ENCODE measurements at regions not wholly inside any gene's neighbourhood (a gene's known extent, or its start where the extent isn't known, plus 50 kb on each side); places are given as distances from the start of the nearest gene placed in this dataset.
"Not testable (repeated sequence)": the region's sequence is repeated elsewhere in the genome, so short reads cannot be mapped to it uniquely, and the experiment has no call there.

GRCh38 chr1:95534985-95535384 is 301.0 kb downstream of the RWDD3 start:
- TF ChIP-seq POLR2A (IDR thresholded peaks at IDR 0.05) (no peak), EP300 (IDR thresholded peaks at IDR 0.05) (no peak), POLR2AphosphoS5 (IDR thresholded peaks at IDR 0.05) (no peak)
- TF ChIP-seq, protein P1, sequence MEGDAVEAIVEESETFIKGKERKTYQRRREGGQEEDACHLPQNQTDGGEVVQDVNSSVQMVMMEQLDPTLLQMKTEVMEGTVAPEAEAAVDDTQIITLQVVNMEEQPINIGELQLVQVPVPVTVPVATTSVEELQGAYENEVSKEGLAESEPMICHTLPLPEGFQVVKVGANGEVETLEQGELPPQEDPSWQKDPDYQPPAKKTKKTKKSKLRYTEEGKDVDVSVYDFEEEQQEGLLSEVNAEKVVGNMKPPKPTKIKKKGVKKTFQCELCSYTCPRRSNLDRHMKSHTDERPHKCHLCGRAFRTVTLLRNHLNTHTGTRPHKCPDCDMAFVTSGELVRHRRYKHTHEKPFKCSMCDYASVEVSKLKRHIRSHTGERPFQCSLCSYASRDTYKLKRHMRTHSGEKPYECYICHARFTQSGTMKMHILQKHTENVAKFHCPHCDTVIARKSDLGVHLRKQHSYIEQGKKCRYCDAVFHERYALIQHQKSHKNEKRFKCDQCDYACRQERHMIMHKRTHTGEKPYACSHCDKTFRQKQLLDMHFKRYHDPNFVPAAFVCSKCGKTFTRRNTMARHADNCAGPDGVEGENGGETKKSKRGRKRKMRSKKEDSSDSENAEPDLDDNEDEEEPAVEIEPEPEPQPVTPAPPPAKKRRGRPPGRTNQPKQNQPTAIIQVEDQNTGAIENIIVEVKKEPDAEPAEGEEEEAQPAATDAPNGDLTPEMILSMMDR (IDR thresholded peaks at IDR 0.05): no peak
- WGBS, 2 donors (ENCODE audit: low coverage in 1 of 2): 57 to 94% methylated on average over 4 of the region's 5 CpGs
- no peak overlapping the region for H3K4me3 ChIP-seq
- no peaks in the 10 kb centered on the region for H3K9me3 ChIP-seq
- peak; percentile 34 for ATAC-seq
- H3K27me3 ChIP-seq: no peaks in the 10 kb centered on the region
- H3K4me1 ChIP-seq: peaks cover 0 to 25% (median 0%) of the 10 kb centered on the region in 3 donors
- H3K36me3 ChIP-seq: no peaks in the 10 kb centered on the region
- no peak overlapping the region for H3K27ac ChIP-seq

DNA sequence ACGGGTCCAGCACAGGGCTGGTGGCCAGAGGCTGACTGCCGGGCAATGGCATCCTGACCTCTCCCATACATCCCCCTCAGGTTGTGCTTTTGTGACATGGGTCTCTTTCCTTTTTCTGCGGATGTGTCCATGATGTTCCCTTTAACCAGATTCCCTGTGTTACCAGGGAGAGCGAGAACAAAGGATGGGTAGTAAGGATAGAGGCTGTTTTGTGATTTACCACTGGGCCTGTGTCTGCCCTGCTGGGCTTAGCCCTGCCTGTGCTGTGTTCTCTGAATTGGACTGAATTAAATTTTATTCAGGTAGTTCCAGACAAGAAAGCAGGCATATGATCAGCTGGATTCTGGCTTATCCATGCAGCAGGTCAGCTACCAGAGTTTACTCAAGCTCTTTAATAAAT is 301.6 kb downstream of the RWDD3 start:
- 70 to 89% methylated on average over 2 of the region's 4 CpGs for WGBS, 2 donors (ENCODE audit: low coverage in 1 of 2)
- TF ChIP-seq, protein P1 (IDR thresholded peaks at IDR 0.05): no peak
- TF ChIP-seq EP300 (IDR thresholded peaks at IDR 0.05) (no peak), POLR2A (IDR thresholded peaks at IDR 0.05) (no peak), POLR2AphosphoS5 (IDR thresholded peaks at IDR 0.05) (no peak)

GRCh38 chr1:95536501-95536900 is 302.5 kb downstream of the RWDD3 start:
- Histone ChIP-seq H3K27me3 (no peaks in the 10 kb centered on the region), H3K9me3 (no peaks in the 10 kb centered on the region), H3K27ac (no peak overlapping the region), H3K36me3 (no peaks in the 10 kb centered on the region), H3K4me3 (no peak overlapping the region), H3K4me1 (peaks cover 0 to 25% (median 0%) of the 10 kb centered on the region in 3 donors)
- ATAC-seq: no peak
- TF ChIP-seq, protein P1 (IDR thresholded peaks at IDR 0.05): no peak
- TF ChIP-seq POLR2A (IDR thresholded peaks at IDR 0.05) (no peak), EP300 (IDR thresholded peaks at IDR 0.05) (no peak), POLR2AphosphoS5 (IDR thresholded peaks at IDR 0.05) (no peak)
- 77 to 78% methylated on average over 5 of the region's 5 CpGs for WGBS, 2 donors (ENCODE audit: low coverage in 1 of 2)

More for the DNA sequence above, 301.6 kb downstream of the RWDD3 start:
- Histone ChIP-seq H3K9me3 (no peaks in the 10 kb centered on the region), H3K36me3 (no peaks in the 10 kb centered on the region), H3K4me3 (no peak overlapping the region), H3K27ac (no peak overlapping the region), H3K27me3 (no peaks in the 10 kb centered on the region), H3K4me1 (peaks cover 0 to 25% (median 0%) of the 10 kb centered on the region in 3 donors)
- ATAC-seq: no peak

GRCh38 chr1:95537176-95537575 is 303.2 kb downstream of the RWDD3 start:
- no peak overlapping the region for H3K4me3 ChIP-seq
- no peaks in the 10 kb centered on the region for H3K27me3 ChIP-seq
- H3K9me3 ChIP-seq: no peaks in the 10 kb centered on the region
- TF ChIP-seq, protein P1 (IDR thresholded peaks at IDR 0.05): no peak
- TF ChIP-seq EP300 (IDR thresholded peaks at IDR 0.05) (no peak), POLR2A (IDR thresholded peaks at IDR 0.05) (no peak), POLR2AphosphoS5 (IDR thresholded peaks at IDR 0.05) (no peak)
- H3K27ac ChIP-seq: peak overlapping the region in 1 of 4 donors; percentile 50
- H3K4me1 ChIP-seq: peaks cover 0 to 25% (median 0%) of the 10 kb centered on the region in 3 donors
- no peak for ATAC-seq
- H3K36me3 ChIP-seq: no peaks in the 10 kb centered on the region
- WGBS, 2 donors (ENCODE audit: low coverage in 1 of 2): 14 to 15% methylated on average over 3 of the region's 3 CpGs

DNA sequence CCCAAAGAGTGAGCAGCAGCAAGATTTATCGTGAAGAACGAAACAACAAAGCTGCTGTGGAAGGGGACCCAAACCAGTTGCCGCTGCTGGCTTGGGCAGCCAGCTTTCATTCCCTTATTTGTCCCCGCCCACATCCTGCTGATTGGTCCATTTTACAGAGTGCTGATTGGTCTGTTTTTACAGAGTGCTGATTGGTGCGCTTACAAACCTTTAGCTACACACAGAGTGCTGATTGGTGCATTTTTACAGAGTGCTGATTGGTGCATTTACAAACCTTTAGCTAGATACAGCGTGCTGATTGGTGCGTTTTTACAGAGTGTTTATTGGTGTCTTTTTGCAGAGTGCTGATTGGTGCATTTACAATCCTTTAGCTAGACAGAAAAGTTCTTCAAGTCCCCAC is 304.2 kb downstream of the RWDD3 start:
- not testable (repeated sequence) for H3K27me3 ChIP-seq, H3K36me3 ChIP-seq, H3K4me3 ChIP-seq, ATAC-seq, H3K9me3 ChIP-seq
- peak overlapping the region in 1 of 4 donors; percentile 50 for H3K27ac ChIP-seq
- H3K4me1 ChIP-seq: peaks cover 0 to 25% (median 0%) of the 10 kb centered on the region in 3 donors
- 80 to 96% methylated on average over 1 to 7 of the region's 7 CpGs for WGBS, 2 donors (ENCODE audit: low coverage in 1 of 2)
